SK-N-SH (cell line): ENCODE measurements at regions not wholly inside any gene's neighbourhood (a gene's known extent, or its start where the extent isn't known, plus 50 kb on each side); places are given as distances from the start of the nearest gene placed in this dataset.

Experiments used
- CTCF ChIA-PET: fragments of 300-600, 350-600 bp; formaldehyde crosslinking; extraction: SDS; loops from one replicate; lab custom pipeline; 2021; lab: Yijun Ruan, JAX
- POLR2A ChIA-PET: fragments of 350-600 bp; sonication (Branson Sonifier 250); formaldehyde crosslinking; extraction: SDS; loops from one replicate; lab custom pipeline; 2020; ENCODE audit warnings: antibody characterized with exemption, inconsistent platforms; lab: Yijun Ruan, JAX
- DNase-seq: peaks from one replicate; pipeline ENCODE4 v3.0.0; 2012
- H2AFZ ChIP-seq: fragments of 200-600 bp; sonication (generic); 2 replicates; pipeline ENCODE4 v1.8.1; 2016; ENCODE audit warnings: antibody characterized with exemption, mild to moderate bottlenecking, low read depth
- H3F3A ChIP-seq: fragments of 200-600 bp; sonication (generic); replicated peaks from 2 replicates; pipeline ENCODE3; 2016; ENCODE audit warnings: antibody characterized with exemption, mild to moderate bottlenecking; ENCODE audit not compliant: insufficient read depth
- H3K27ac ChIP-seq, 2 experiments: fragments of 200-500 bp in 1 of 2; fragments of 200-600 bp in 1 of 2; sonication (Bioruptor generic) in 1 of 2; sonication (generic), shearing (Covaris generic) in 1 of 2; 2 replicates each; pipeline versions ENCODE4 v1.5.1 to v1.6.1; 2014 to 2016; ENCODE audit warnings: low read depth in 2 of 2, inconsistent platforms in 1 of 2, low read length in 1 of 2, mild to moderate bottlenecking in 1 of 2, mixed read lengths in 1 of 2
- H3K27me3 ChIP-seq: fragments of 200-600 bp; sonication (generic), shearing (Covaris generic); 2 replicates; pipeline ENCODE4 v1.6.1; 2016; ENCODE audit warnings: mixed run types; ENCODE audit not compliant: insufficient read depth
- H3K36me3 ChIP-seq, 2 experiments: fragments of 200-500 bp in 1 of 2; fragments of 200-600 bp in 1 of 2; sonication (Bioruptor generic) in 1 of 2; sonication (generic) in 1 of 2; replicated peaks in 1 of 2; 2 replicates each; pipeline versions ENCODE3 to v1.5.1; 2014 to 2016; ENCODE audit warnings: low read length in 1 of 2, mild to moderate bottlenecking in 1 of 2; ENCODE audit not compliant: insufficient read depth in 2 of 2, control insufficient read depth in 1 of 2
- H3K4me1 ChIP-seq, 2 experiments: fragments of 200-500 bp in 1 of 2; fragments of 200-600 bp in 1 of 2; sonication (Bioruptor generic) in 1 of 2; sonication (generic), shearing (Covaris generic) in 1 of 2; 2 replicates each; pipeline versions ENCODE4 v1.5.1 to v1.6.1; 2014 to 2016; ENCODE audit warnings: low read depth in 1 of 2, low read length in 1 of 2, mixed run types in 1 of 2; ENCODE audit not compliant: insufficient read depth in 2 of 2, control insufficient read depth in 1 of 2
- H3K4me2 ChIP-seq: fragments of 200-600 bp; sonication (generic), shearing (Covaris generic); 2 replicates; pipeline ENCODE4 v1.6.1; 2017; ENCODE audit warnings: mixed run types
- H3K4me3 ChIP-seq, 2 experiments: fragments of 200-500 bp in 1 of 2; fragments of 200-600 bp in 1 of 2; sonication (Bioruptor generic) in 1 of 2; sonication (generic), shearing (Covaris generic) in 1 of 2; 2 replicates each; pipeline versions ENCODE4 v1.5.1 to v1.8.1; 2014 to 2016; ENCODE audit warnings: low read depth in 2 of 2, inconsistent platforms in 1 of 2, low read length in 1 of 2, mild to moderate bottlenecking in 1 of 2, mixed read lengths in 1 of 2, moderate library complexity in 1 of 2
- H3K79me2 ChIP-seq: fragments of 200-600 bp; sonication (generic); 2 replicates; pipeline ENCODE4 v1.8.1; 2017; ENCODE audit warnings: mild to moderate bottlenecking; ENCODE audit not compliant: insufficient read depth
- H3K9ac ChIP-seq: fragments of 200-600 bp; sonication (generic); 2 replicates; pipeline ENCODE4 v1.6.1; 2017; ENCODE audit warnings: mixed run types
- H3K9me2 ChIP-seq: fragments of 200-600 bp; sonication (generic); 2 replicates; pipeline ENCODE4 v1.6.1; 2017; ENCODE audit warnings: mixed run types
- H3K9me3 ChIP-seq: fragments of 200-600 bp; sonication (generic); 2 replicates; pipeline ENCODE4 v1.6.1; 2017; ENCODE audit warnings: mixed run types, mild to moderate bottlenecking, moderate library complexity
- H4K20me1 ChIP-seq: fragments of 200-600 bp; sonication (generic); 2 replicates; pipeline ENCODE4 v1.6.1; 2017; ENCODE audit warnings: mild to moderate bottlenecking, mixed run types; ENCODE audit not compliant: insufficient read depth
- ELF1 ChIP-seq: IDR thresholded peaks from 2 replicates; pipeline ENCODE4 v1.4.0; 2012
- EP300 ChIP-seq, 2 experiments: IDR thresholded peaks; 2 replicates each; pipeline versions ENCODE4 v1.4.0 to v1.6.1; 2012; ENCODE audit warnings: borderline replicate concordance in 1 of 2, low read depth in 1 of 2, low read length in 1 of 2
- FOSL2 ChIP-seq: IDR thresholded peaks from 2 replicates; pipeline ENCODE4 v1.4.0; 2012; ENCODE audit warnings: low read depth, mild to moderate bottlenecking, moderate library complexity, borderline replicate concordance
- FOXJ3 ChIP-seq: sonication (generic); formaldehyde crosslinking; IDR thresholded peaks from 2 replicates; pipeline ENCODE4 v1.5.1; 2020; ENCODE audit warnings: mild to moderate bottlenecking, missing genetic modification reagents
- FOXM1 ChIP-seq: IDR thresholded peaks from 2 replicates; pipeline ENCODE4 v1.4.0; 2012; ENCODE audit warnings: low read depth, mild to moderate bottlenecking
- GABPA ChIP-seq: IDR thresholded peaks from 2 replicates; pipeline ENCODE4 v1.4.0; 2012; ENCODE audit warnings: low read depth, mild to moderate bottlenecking
- GATA2 ChIP-seq: sonication (generic); formaldehyde crosslinking; IDR thresholded peaks from 2 replicates; pipeline ENCODE4 v1.5.0; 2020; ENCODE audit warnings: mild to moderate bottlenecking, missing genetic modification reagents
- IRF3 ChIP-seq: fragments of 150-350 bp; IDR thresholded peaks from 2 replicates; pipeline ENCODE4 v1.6.1; 2016; ENCODE audit warnings: mild to moderate bottlenecking, low read depth, low read length
- JUND ChIP-seq: IDR thresholded peaks from 2 replicates; pipeline ENCODE4 v1.4.0; 2012
- MEF2A ChIP-seq: IDR thresholded peaks from 2 replicates; pipeline ENCODE4 v1.4.0; 2012; ENCODE audit warnings: low read depth, borderline replicate concordance
- MXI1 ChIP-seq: IDR thresholded peaks from 2 replicates; pipeline ENCODE4 v1.6.1; 2012; ENCODE audit warnings: mild to moderate bottlenecking, low read depth, low read length, improper control_type of control experiment
- SIN3A ChIP-seq: IDR thresholded peaks from 2 replicates; pipeline ENCODE4 v1.6.1; 2012; ENCODE audit warnings: low read depth, mild to moderate bottlenecking, low read length, moderate library complexity, borderline replicate concordance
- SMC3 ChIP-seq: IDR thresholded peaks from 2 replicates; pipeline ENCODE4 v1.6.1; 2012; ENCODE audit warnings: low read depth, low read length, improper control_type of control experiment
- TAF1 ChIP-seq: IDR thresholded peaks from 2 replicates; pipeline ENCODE4 v1.6.1; 2012; ENCODE audit warnings: low read depth, mild to moderate bottlenecking, low read length, moderate library complexity, borderline replicate concordance
- YY1 ChIP-seq: IDR thresholded peaks from 2 replicates; pipeline ENCODE4 v1.4.0; 2012; ENCODE audit warnings: low read depth, mild to moderate bottlenecking
- WGBS: methylation state at CpG from one replicate; pipeline ENCODE4 v1.1.6; 2017; ENCODE audit warnings: low lambda C conversion rate; 5-methylcytosine and 5-hydroxymethylcytosine counted together
- TF ChIP-seq, protein P1 (sequence below): fragments of 200-600 bp; sonication (generic); IDR thresholded peaks from 2 replicates; pipeline ENCODE4 v1.6.1; 2017; ENCODE audit warnings: antibody characterized with exemption, mild to moderate bottlenecking, moderate library complexity

DNA sequence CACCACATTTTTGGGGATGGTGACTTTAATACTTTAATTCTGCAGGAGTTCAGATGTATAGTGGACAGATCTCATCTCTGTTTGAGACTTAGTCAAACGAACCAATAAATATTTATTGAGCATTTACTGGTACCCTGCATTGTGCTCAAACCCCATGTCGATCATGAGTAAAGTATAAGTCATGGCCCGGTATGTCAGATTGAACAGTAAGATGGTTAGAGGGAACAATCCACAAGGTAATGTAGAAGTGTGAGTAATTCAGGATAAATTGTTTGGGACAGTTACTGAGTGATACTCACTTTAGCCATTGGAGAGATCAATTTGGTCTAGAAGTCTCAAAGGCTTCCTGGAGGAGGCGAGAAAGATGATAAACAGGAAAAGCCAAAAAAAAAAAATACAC is 265.5 kb upstream of the C2CD4B start (continued):
- TF ChIP-seq SMC3 (no peak), FOXJ3 (no peak)

- H3K9me2 ChIP-seq: no peaks in the 10 kb centered on the region
- H4K20me1 ChIP-seq: no peaks in the 10 kb centered on the region
- H3K79me2 ChIP-seq: peaks cover 26% of the 10 kb centered on the region; the same call in 1 of the 2 replicates
- no peak for TF ChIP-seq FOSL2
- no peak for TF ChIP-seq MEF2A
- ChIA-PET POLR2A (no interaction called here), CTCF (no interaction called here)
- H3K27ac ChIP-seq: peak overlapping the region in 1 of 2 experiments; percentile 55; a peak in 1 of 4 replicates
- H3K4me3 ChIP-seq: no peak overlapping the region
- H3K36me3 ChIP-seq: no peaks in the 10 kb centered on the region
- 93% methylated on average over 6 of the region's 6 CpGs for WGBS
- no peak overlapping the region for H3K4me2 ChIP-seq
- peaks cover 0 to 23% of the 10 kb centered on the region in 2 experiments; a peak in 2 of 4 replicates for H3K4me1 ChIP-seq
- no peak for DNase-seq
- no peaks in the 10 kb centered on the region for H3K9me3 ChIP-seq
- no peak overlapping the region for H3K9ac ChIP-seq
- H3F3A ChIP-seq: peaks cover 10% of the 10 kb centered on the region
- no peak overlapping the region for H2AFZ ChIP-seq
- no peaks in the 10 kb centered on the region for H3K27me3 ChIP-seq
Observed at GRCh38 chr15:62431008-62431797, 266.1 kb upstream of the C2CD4B start.

- Histone ChIP-seq H3K9me3 (no peaks in the 10 kb centered on the region), H3K27me3 (no peaks in the 10 kb centered on the region), H2AFZ (no peak overlapping the region), H3K4me1 (peaks cover 0 to 19% of the 10 kb centered on the region in 2 experiments; a peak in 2 of 4 replicates), H3K4me2 (no peak overlapping the region), H3K4me3 (no peak overlapping the region), H4K20me1 (no peaks in the 10 kb centered on the region), H3K9me2 (no peaks in the 10 kb centered on the region), H3F3A (peaks cover 10% of the 10 kb centered on the region), H3K79me2 (peaks cover 29% of the 10 kb centered on the region; the same call in 1 of the 2 replicates), H3K36me3 (no peaks in the 10 kb centered on the region), H3K9ac (no peak overlapping the region), H3K27ac (no peak overlapping the region)
- WGBS: 87% methylated on average over 5 of the region's 5 CpGs
- no peak for TF ChIP-seq GABPA
- TF ChIP-seq JUND: no peak
- TF ChIP-seq FOXM1: no peak
- no peak for TF ChIP-seq EP300 (IDR thresholded peaks at IDR 0.05; ENCODE audit: borderline replicate concordance in 1 of 2, low read depth in 1 of 2, low read length in 1 of 2)
- TF ChIP-seq YY1: no peak
- no peak for TF ChIP-seq ELF1
- TF ChIP-seq, protein P1, sequence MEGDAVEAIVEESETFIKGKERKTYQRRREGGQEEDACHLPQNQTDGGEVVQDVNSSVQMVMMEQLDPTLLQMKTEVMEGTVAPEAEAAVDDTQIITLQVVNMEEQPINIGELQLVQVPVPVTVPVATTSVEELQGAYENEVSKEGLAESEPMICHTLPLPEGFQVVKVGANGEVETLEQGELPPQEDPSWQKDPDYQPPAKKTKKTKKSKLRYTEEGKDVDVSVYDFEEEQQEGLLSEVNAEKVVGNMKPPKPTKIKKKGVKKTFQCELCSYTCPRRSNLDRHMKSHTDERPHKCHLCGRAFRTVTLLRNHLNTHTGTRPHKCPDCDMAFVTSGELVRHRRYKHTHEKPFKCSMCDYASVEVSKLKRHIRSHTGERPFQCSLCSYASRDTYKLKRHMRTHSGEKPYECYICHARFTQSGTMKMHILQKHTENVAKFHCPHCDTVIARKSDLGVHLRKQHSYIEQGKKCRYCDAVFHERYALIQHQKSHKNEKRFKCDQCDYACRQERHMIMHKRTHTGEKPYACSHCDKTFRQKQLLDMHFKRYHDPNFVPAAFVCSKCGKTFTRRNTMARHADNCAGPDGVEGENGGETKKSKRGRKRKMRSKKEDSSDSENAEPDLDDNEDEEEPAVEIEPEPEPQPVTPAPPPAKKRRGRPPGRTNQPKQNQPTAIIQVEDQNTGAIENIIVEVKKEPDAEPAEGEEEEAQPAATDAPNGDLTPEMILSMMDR: no peak
- TF ChIP-seq MXI1: no peak
- TF ChIP-seq TAF1: no peak
- no peak for TF ChIP-seq SIN3A
- TF ChIP-seq GATA2 (CRISPR knock-in tag): no peak
- no peak for TF ChIP-seq IRF3
- POLR2A ChIA-PET: no interaction called here
- DNase-seq: no peak
- CTCF ChIA-PET: no interaction called here
Observed at GRCh38 chr15:62431817-62432216, 266.7 kb upstream of the C2CD4B start.
